Neural progenitor cell (in vitro differentiated cells): ENCODE measurements at regions not wholly inside any gene's neighbourhood (a gene's known extent, or its start where the extent isn't known, plus 50 kb on each side); places are given as distances from the start of the nearest gene placed in this dataset.

Experiments
- CTCF ChIP-seq: fragments of 200-600 bp; sonication (generic); IDR thresholded peaks from 2 replicates; pipeline ENCODE4 v1.5.1; 2017; ENCODE audit warnings: antibody characterized with exemption, mild to moderate bottlenecking
- EZH2 ChIP-seq: fragments of 200-600 bp; sonication (generic); IDR thresholded peaks from 2 replicates; pipeline ENCODE4 v1.6.1; 2017; ENCODE audit warnings: antibody characterized with exemption, mild to moderate bottlenecking, moderate library complexity
- EZH2phosphoT487 ChIP-seq: fragments of 200-600 bp; sonication (generic); IDR thresholded peaks from 2 replicates; pipeline ENCODE4 v1.6.1; 2017; ENCODE audit warnings: antibody characterized with exemption

- TF ChIP-seq CTCF (peak; percentile 25), EZH2phosphoT487 (no peak), EZH2 (no peak)
These were observed 91.5 kb upstream of the C3orf80 start for GRCh38 chr3:160133757-160134156.
